ENCODE measurements at regions not wholly inside any gene's neighbourhood (a gene's known extent, or its start where the extent isn't known, plus 50 kb on each side); places are given as distances from the start of the nearest gene placed in this dataset.

- TF ChIP-seq EZH2 (IDR thresholded peaks at IDR 0.05; ENCODE audit: borderline replicate concordance, low read length): no peak
- no peak for TF ChIP-seq CTCF (IDR thresholded peaks at IDR 0.05; ENCODE audit: low read length)
These were observed 64.7 kb upstream of the HABP2 start for GRCh38 chr10:113488186-113488585.

Measured in OCI-LY1 (cell line).